ENCODE measurements at regions not wholly inside any gene's neighbourhood (a gene's known extent, or its start where the extent isn't known, plus 50 kb on each side); places are given as distances from the start of the nearest gene placed in this dataset.

- CTCF ChIA-PET = interaction anchor here (1.1 to 12.8 kb wide), 7 partner anchors 8 to 91 kb away, joined by 3 to 285 read pairs (median 7); no protein-coding TSS in a partner anchor
- no peak for DNase-seq (ENCODE audit: extremely low spot score)
- POLR2A ChIA-PET = no interaction called here
- TF ChIP-seq CTCF (IDR thresholded peaks at IDR 0.05; ENCODE audit: control extremely low read depth, extremely low read depth, low read depth, missing control alignments) = no peak
These were observed 304.0 kb downstream of the UACA start for GRCh38 chr15:70459312-70459711.

GRCh38 chr15:70453766-70454165 is 309.6 kb downstream of the UACA start:
- DNase-seq (ENCODE audit: extremely low spot score) = no peak
- POLR2A ChIA-PET = no interaction called here
- no peak for TF ChIP-seq CTCF (IDR thresholded peaks at IDR 0.05; ENCODE audit: control extremely low read depth, extremely low read depth, low read depth, missing control alignments)
- CTCF ChIA-PET = no interaction called here

GRCh38 chr15:70453238-70453637 is 310.1 kb downstream of the UACA start:
- ChIA-PET CTCF (no interaction called here), POLR2A (no interaction called here)
- DNase-seq (ENCODE audit: extremely low spot score) = no peak
- TF ChIP-seq CTCF (IDR thresholded peaks at IDR 0.05; ENCODE audit: control extremely low read depth, extremely low read depth, low read depth, missing control alignments) = no peak

- ChIA-PET CTCF (interaction anchor here (1.2 to 2.9 kb wide), 4 partner anchors 8 to 43 kb away, joined by 3 to 19 read pairs (median 6); no protein-coding TSS in a partner anchor), POLR2A (no interaction called here)
- DNase-seq (ENCODE audit: extremely low spot score) = no peak
- TF ChIP-seq CTCF (IDR thresholded peaks at IDR 0.05; ENCODE audit: control extremely low read depth, extremely low read depth, low read depth, missing control alignments) = no peak
These were observed 311.3 kb downstream of the UACA start for GRCh38 chr15:70451821-70452653.

GRCh38 chr15:70450142-70450443 is 313.3 kb downstream of the UACA start:
- no peak for TF ChIP-seq CTCF (IDR thresholded peaks at IDR 0.05; ENCODE audit: control extremely low read depth, extremely low read depth, low read depth, missing control alignments)
- no peak for DNase-seq (ENCODE audit: extremely low spot score)
- POLR2A ChIA-PET = no interaction called here
- CTCF ChIA-PET = interaction anchor here (1.9 to 2.9 kb wide), 2 partner anchors 16 to 38 kb away, joined by 6 to 19 read pairs; no protein-coding TSS in a partner anchor

- POLR2A ChIA-PET = no interaction called here
- CTCF ChIA-PET = no interaction called here
- no peak for TF ChIP-seq CTCF (IDR thresholded peaks at IDR 0.05; ENCODE audit: control extremely low read depth, extremely low read depth, low read depth, missing control alignments)
- DNase-seq (ENCODE audit: extremely low spot score) = no peak
These were observed 313.8 kb downstream of the UACA start for GRCh38 chr15:70449311-70450141.

Data from GM10248 (cell line).